AG04449 (cell line): ENCODE measurements at regions not wholly inside any gene's neighbourhood (a gene's known extent, or its start where the extent isn't known, plus 50 kb on each side); places are given as distances from the start of the nearest gene placed in this dataset.

Experiments used
- CTCF ChIA-PET: fragments of 350-600 bp; formaldehyde crosslinking; extraction: SDS; loops from one replicate; lab custom pipeline; 2021; ENCODE audit warnings: antibody characterized with exemption; lab: Yijun Ruan, JAX
- POLR2A ChIA-PET: fragments of 400-600, 350-600 bp; formaldehyde crosslinking; extraction: SDS; loops from one replicate; lab custom pipeline; 2020; ENCODE audit warnings: antibody characterized with exemption, inconsistent platforms; lab: Yijun Ruan, JAX
- DNase-seq: peaks from one replicate; pipeline ENCODE4 v3.0.0-alpha.2; 2010; ENCODE audit warnings: low read depth, low spot score
- H3K4me3 ChIP-seq: 2 replicates; pipeline ENCODE4 v1.5.1; 2011; ENCODE audit warnings: low read depth, mild to moderate bottlenecking, control low read depth, low read length
- TF ChIP-seq, protein P1 (sequence below): IDR thresholded peaks from one replicate; pipeline ENCODE4 v1.5.1; 2011; ENCODE audit warnings: mild to moderate bottlenecking, moderate library complexity, low read length, control low read depth, inconsistent platforms; ENCODE audit not compliant: insufficient read depth; ENCODE audit errors: missing control alignments

DNA sequence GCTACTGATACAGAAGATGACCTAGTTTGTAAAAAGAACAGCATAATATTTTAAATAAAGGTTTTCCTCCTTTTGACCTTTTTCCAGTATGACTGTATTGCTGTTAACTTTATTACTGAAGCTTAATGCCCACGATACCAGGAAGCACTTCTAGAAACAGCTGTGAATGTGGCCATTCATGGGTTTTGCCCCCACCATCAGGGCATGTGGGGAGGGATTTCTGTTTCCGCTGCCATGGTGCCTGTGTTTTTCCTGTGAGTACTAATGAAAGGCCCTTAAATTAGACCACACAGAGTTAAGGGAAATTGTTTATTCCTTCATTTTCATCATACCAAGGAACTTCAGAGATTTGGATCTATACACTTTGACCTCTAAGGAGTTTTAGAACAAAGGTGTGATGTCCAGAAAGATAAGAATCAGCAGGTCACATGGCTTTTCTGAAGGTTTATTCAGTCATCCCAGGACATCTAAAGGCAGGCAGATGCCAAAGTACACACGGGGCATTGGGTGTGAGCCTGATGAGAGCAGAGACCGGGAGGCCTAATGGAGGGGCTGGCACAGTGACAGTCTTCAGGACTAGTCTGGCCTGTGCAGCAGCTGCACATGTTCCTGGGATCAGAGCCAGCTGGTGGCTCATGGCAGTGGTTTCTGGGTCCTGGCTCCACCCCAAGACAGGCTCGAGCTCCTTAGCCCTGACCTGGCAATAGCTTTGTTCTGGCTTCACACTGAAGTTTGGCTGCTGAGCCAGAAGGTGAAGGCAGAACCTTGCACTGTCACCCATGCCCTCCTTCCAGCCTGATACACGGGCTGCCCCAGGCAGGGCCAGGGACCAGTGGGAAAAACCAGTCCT lies 190.9 kb downstream of the REEP3 start:
- POLR2A ChIA-PET = interaction anchor here (1.3 to 3.1 kb wide), 2 partner anchors 29 to 81 kb away, joined by 3 to 15 read pairs; no protein-coding TSS in a partner anchor
- TF ChIP-seq, protein P1, sequence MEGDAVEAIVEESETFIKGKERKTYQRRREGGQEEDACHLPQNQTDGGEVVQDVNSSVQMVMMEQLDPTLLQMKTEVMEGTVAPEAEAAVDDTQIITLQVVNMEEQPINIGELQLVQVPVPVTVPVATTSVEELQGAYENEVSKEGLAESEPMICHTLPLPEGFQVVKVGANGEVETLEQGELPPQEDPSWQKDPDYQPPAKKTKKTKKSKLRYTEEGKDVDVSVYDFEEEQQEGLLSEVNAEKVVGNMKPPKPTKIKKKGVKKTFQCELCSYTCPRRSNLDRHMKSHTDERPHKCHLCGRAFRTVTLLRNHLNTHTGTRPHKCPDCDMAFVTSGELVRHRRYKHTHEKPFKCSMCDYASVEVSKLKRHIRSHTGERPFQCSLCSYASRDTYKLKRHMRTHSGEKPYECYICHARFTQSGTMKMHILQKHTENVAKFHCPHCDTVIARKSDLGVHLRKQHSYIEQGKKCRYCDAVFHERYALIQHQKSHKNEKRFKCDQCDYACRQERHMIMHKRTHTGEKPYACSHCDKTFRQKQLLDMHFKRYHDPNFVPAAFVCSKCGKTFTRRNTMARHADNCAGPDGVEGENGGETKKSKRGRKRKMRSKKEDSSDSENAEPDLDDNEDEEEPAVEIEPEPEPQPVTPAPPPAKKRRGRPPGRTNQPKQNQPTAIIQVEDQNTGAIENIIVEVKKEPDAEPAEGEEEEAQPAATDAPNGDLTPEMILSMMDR = no peak

DNA sequence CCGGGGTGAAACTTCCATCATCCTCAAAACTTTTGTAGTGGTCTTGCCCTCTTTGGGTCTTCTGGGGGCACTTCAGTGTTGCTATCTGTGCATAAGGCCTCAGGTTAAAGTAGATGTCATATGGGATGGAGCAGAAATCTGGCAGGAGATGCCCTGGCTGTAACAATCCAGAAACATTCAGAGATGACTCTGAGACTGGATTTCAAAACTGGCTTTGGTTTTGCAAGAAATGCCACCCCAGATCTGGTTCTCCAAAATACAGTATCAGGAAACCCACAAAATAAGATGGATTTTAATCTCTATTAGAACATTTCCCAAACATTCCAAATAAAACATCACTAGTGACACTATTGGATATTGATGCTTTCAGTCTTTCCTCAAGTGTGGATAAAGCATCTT lies 191.5 kb downstream of the REEP3 start:
- POLR2A ChIA-PET = interaction anchor here (1.3 to 3.1 kb wide), 2 partner anchors 30 to 82 kb away, joined by 3 to 15 read pairs; no protein-coding TSS in a partner anchor
- no peak for DNase-seq
- TF ChIP-seq, protein P1 = no peak
- H3K4me3 ChIP-seq = no peak overlapping the region
- CTCF ChIA-PET = interaction anchor here (1.1 to 14.4 kb wide), 6 partner anchors 9 to 547 kb away, joined by 3 to 375 read pairs (median 4); no protein-coding TSS in a partner anchor

More for the DNA sequence above, 190.9 kb downstream of the REEP3 start:
- CTCF ChIA-PET = interaction anchor here (0.7 to 14.4 kb wide), 4 partner anchors 9 to 546 kb away, joined by 4 to 375 read pairs (median 18); no protein-coding TSS in a partner anchor
- peak; percentile 76 for DNase-seq
- no peak overlapping the region for H3K4me3 ChIP-seq

DNA sequence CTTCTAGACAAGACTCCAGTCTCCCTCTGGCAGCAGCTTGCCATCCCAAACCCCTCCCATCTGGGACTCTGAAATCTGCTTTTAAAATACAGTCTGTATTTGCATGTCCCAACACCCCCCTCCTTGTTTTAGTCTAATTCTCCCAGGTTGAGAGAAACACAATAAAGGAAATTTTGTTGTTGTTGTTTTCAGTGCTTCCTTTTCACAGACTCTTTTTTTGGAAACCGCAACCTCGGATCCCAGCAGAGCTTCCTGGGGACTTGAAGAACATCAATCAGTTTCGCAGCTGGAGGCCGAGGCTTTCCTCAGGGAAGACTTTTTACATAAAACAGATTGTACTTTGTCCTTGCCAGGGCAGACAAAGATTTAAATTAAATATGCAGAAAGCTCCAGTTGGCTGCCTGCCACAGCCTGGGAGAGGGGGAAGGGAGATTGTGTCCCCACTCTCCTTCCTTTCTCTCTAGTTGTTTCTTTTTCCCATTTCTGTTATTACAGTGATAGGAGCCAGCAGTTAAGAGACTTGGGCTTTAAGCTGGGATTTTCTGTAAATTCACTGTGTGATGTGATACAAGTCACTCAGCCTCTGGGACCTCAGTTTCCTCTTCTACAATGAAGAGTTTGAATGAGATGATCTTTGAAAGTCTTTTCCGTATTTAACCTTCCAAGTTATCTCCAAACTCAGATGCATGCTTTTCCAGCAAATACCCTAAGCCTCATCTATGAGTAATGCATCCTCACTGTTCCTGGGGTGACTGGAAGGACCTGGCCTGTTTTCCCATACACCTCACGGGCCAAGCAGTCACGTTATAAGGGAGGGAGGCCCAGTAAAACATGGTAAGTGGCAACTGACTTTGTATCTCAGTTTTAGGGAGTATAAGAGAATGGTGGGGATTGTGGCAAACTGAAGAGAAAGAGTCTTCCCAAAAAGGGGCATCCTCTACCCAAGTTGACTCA lies 192.3 kb downstream of the REEP3 start:
- TF ChIP-seq, protein P1 = no peak
- H3K4me3 ChIP-seq = no peak overlapping the region
- DNase-seq = no peak
- POLR2A ChIA-PET = interaction anchor here (3.1 kb wide), 1 partner anchor 83 kb away, joined by 15 read pairs; no protein-coding TSS in a partner anchor
- CTCF ChIA-PET = interaction anchor here (1.1 to 14.4 kb wide), 6 partner anchors 8 to 548 kb away, joined by 3 to 375 read pairs (median 4); no protein-coding TSS in a partner anchor

DNA sequence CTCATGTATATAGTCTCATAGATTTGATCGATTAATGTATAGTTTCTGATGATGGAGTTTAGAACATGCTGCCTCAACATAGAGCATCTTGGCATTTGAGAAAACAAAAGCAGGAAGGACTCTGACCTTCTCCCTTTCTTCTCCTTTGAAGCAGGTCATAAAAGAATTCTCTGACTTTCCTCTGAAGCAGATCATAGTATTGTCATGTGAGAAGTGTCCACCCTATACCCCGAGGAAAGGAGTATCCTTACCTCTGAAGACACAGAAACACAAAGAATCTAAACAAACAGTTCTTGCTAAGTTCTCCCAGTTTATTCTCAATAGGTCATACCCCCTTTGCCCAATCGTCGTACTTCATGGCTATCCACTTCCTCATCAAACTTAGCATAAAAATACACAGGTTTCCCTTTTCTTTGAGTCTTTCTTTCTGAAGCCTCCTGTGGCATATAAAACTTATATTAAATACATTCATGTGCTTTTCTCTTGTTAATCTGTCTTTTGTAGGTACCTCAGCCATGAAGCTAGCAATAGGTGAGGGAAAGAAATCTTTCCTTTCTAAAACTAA lies 194.9 kb downstream of the REEP3 start:
- H3K4me3 ChIP-seq = no peak overlapping the region
- TF ChIP-seq, protein P1 = no peak
- DNase-seq = no peak
- CTCF ChIA-PET = interaction anchor here (1.0 to 14.4 kb wide), 5 partner anchors 17 to 550 kb away, joined by 3 to 375 read pairs (median 5); no protein-coding TSS in a partner anchor
- POLR2A ChIA-PET = interaction anchor here (1.7 kb wide), 1 partner anchor 86 kb away, joined by 4 read pairs; no protein-coding TSS in a partner anchor

DNA sequence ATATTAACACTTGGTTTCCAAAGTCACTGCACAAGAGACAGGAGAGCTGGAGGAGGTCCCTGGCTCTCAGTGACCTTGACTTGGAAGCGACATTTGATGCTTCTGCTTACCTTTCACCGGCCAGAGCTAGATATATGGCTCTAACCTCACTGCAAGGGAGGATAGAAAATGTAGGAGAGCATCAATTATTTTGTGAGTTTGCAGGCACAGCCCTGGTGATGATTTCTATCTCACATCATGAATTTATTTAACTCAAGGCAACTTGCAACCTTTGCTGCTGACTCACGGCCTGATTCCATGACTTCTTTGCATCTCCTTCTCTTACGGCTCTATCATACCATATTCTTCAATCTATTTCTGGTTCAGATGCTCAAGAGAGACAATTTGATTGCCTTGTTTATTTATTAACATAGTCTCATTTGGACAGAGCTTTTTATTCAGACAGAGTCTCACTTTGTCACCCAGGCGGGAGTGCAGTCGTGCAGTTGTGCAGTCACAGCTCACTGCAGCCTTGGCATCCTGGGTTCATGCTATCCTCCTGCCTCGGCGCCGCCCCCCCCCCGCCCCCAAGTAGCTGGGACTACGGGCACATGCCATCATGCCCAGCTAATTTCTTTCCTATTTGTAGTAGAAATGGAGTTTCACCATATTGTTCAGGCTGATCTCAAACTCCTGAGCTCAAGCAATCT lies 196.0 kb downstream of the REEP3 start:
- ChIA-PET CTCF (interaction anchor here (0.9 to 14.4 kb wide), 10 partner anchors 9 to 560 kb away, joined by 3 to 375 read pairs (median 6); no protein-coding TSS in a partner anchor), POLR2A (interaction anchor here (1.7 kb wide), 1 partner anchor 87 kb away, joined by 4 read pairs; no protein-coding TSS in a partner anchor)
- no peak for DNase-seq
- TF ChIP-seq, protein P1 = no peak
- no peak overlapping the region for H3K4me3 ChIP-seq
